ENCODE measurements at regions not wholly inside any gene's neighbourhood (a gene's known extent, or its start where the extent isn't known, plus 50 kb on each side); places are given as distances from the start of the nearest gene placed in this dataset.

DNA sequence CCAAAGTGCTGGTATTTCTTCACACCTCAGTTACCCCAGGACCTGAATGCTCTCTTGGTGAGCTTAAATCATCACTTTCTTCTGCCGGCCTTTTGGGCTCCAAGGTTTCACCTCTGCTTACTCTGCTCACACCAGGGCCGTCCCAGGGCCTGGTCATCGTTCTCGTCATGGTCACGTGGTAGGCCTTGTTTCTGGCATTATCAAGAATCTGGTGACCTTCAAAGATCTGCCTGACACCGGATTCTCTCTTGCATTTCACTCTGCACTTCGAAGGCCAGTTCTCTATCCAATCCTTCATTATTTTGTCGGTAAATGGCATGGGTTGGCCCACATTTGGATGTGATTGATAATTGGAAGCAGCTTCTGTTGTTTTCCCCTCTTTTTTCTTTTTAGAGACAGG is 80.5 kb downstream of the HRH4 start:
- TF ChIP-seq POLR2AphosphoS5 (IDR thresholded peaks at IDR 0.05; ENCODE audit: low read depth, low read length): no peak
- TF ChIP-seq SIN3A (IDR thresholded peaks at IDR 0.05; ENCODE audit: borderline replicate concordance, insufficient read depth, low read length): no peak
